IPS-NIHi11 (cell line): ENCODE measurements at regions not wholly inside any gene's neighbourhood (a gene's known extent, or its start where the extent isn't known, plus 50 kb on each side); places are given as distances from the start of the nearest gene placed in this dataset.

Experiments used
- DNase-seq: peaks from one replicate; pipeline ENCODE4 v3.0.0; 2012; ENCODE audit warnings: mixed read lengths, low spot score

DNA sequence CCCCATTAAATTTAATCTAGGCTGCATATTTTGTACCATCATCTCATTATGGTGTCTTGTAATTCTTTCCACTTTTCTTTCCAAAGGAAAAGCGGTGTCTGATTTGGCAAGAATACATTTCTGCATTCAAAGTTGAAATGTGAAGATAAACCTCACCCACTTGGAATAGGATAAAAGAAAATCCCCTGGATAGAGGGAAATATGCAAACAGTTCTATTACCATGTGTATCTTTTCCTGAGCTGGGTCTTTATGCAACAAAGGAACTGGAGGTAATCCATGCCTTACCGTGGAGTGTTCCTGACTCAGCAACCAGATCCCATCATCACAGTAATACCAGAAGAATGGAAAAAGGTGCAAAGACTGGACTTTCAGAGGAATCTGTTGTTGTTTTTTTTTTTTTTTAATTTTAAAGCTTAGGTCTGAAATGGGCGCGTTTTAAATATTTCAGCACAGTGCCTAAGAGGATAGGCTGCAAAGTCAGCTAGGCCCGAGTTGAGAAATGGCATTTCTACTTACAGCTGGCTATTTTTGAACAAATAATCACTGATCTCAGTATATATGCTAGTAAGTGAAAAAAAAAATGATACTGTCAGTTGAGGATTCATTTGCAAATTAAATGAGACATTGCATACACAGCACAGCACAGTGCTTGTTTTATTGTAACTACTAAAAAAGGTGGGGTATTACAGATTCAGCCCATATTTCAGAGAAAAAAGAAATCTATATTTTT is 55.5 kb upstream of the ADAMTS9 start:
- DNase-seq: no peak

DNA sequence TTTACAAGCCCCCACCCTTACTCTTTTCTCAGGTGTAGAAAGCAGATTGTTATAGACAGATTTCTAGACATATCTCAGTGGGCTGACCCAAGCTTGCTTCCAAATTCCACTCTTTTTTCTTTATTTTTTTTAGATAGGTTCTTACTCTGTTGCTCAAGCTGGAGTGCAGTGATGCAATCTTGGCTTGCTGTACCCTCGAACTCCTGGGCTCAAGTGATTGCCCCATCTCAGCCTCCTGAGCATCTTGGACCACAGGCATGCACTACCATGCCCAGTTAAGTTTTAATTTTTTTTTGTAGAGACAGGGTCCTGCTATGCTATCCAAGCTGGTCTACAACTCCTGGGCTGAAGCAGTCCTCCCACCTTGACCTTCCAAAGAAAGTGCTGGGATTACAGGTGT is 53.5 kb upstream of the ADAMTS9 start:
- DNase-seq: no peak

DNA sequence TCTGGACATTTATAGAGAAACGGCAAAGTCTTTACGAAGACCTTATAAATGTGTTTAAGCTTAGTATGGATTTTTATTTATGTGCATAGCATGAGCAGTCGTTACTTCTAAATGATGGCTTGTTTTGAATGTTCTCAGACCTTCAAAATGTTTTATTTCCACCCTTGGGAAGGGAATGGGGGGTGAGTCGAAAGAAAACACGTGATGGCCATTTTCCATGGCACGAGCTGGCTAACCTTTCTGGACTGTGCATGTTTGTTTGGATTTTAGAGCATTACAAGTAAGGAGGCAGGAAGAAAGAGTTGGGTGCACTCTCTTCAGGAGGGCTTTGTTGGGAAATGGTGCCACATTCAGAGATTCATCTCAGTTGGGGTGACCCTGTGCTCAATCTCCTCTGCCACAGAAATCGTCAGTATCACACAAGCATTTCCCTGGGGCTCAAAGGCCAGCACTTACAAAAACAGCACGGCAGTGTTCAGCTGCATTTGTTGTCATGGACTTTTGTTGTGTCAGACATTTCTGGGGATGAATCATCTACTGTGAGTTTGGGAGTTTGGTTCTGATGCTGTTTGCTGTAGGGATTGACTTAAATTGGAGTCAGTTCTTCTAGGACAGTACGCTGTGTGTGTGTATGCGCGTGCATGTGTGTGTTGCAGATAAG is 52.3 kb upstream of the ADAMTS9 start:
- DNase-seq: no peak
